GM13977 (cell line): ENCODE measurements at regions not wholly inside any gene's neighbourhood (a gene's known extent, or its start where the extent isn't known, plus 50 kb on each side); places are given as distances from the start of the nearest gene placed in this dataset.

ENCODE experiments used
- DNase-seq: peaks from one replicate; pipeline ENCODE4 v3.0.0; 2012; ENCODE audit warnings: low spot score
- CTCF ChIP-seq: IDR thresholded peaks from 2 replicates; pipeline ENCODE4 v1.5.1; 2012; ENCODE audit warnings: mild to moderate bottlenecking, control low read depth; ENCODE audit not compliant: insufficient read depth; ENCODE audit errors: extremely low read depth, missing control alignments
- in situ Hi-C: fragments of 300-500 bp; cut with MboI; formaldehyde crosslinking; loops from one replicate; pipeline ENCODE4 v1.12.0; 2022; ENCODE audit warnings: low sequenced_read_pairs, low pct_unique_long_range_greater_than_20kb, mixed read lengths, inconsistent platforms; ENCODE audit not compliant: unreplicated experiment

GRCh38 chr14:78081245-78081644 is 88.9 kb upstream of the NRXN3 start:
- in situ Hi-C loops: no loop called here
- DNase-seq: no peak
- no peak for TF ChIP-seq CTCF

DNA sequence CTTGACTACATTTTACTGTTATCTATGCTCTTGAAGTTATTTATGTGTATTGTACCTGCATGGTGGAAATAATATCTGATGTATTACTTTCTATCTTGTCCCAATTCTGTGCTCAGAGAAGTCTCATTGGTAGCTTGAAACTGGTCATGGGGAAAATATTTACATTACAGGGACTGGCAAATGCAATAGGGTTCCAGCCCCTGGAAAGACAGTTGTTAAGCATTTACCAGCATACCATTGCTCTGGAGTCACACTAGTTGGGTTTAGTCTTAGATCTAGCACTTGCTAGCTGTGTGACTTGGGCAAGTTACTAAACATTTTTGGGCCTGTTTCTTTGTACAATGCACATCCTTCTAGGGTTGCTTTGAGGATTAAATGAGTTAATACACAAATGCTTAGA is 86.3 kb upstream of the NRXN3 start:
- DNase-seq: no peak
- in situ Hi-C loops: no loop called here
- TF ChIP-seq CTCF: no peak

DNA sequence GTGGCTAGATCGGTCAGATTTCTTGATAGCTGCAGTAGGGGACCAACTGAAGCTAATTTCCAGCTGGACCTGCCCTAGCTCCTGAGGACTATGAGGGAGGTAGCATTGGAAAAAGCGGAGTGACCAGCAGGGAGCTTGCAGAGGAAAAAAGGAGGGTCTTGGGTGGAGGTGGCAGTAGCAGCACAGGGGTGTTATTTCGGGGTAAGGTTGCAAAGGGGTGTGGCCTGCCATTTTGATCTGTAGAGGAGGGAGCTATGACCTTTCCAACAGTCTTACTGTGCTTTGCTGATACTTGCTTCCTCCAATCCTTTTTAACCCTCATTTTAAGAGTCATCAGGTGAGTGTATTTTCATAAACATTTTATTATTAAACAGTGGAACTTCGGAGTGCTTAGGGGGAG is 83.8 kb upstream of the NRXN3 start:
- in situ Hi-C loops: no loop called here
- DNase-seq: no peak
- no peak for TF ChIP-seq CTCF

GRCh38 chr14:78088916-78089315 is 81.3 kb upstream of the NRXN3 start:
- DNase-seq: no peak
- in situ Hi-C loops: no loop called here
- TF ChIP-seq CTCF: no peak

- no peak for DNase-seq
- in situ Hi-C loops: no loop called here
- no peak for TF ChIP-seq CTCF
These were observed 79.3 kb upstream of the NRXN3 start for GRCh38 chr14:78090864-78091263.

- in situ Hi-C loops: no loop called here
- no peak for TF ChIP-seq CTCF
- DNase-seq: no peak
These were observed 78.8 kb upstream of the NRXN3 start for GRCh38 chr14:78091361-78091760.

GRCh38 chr14:78092040-78092439 is 78.1 kb upstream of the NRXN3 start:
- DNase-seq: no peak
- no peak for TF ChIP-seq CTCF
- in situ Hi-C loops: no loop called here
